C4-2B (cell line): ENCODE measurements at regions not wholly inside any gene's neighbourhood (a gene's known extent, or its start where the extent isn't known, plus 50 kb on each side); places are given as distances from the start of the nearest gene placed in this dataset.

Experiments used
- ZFX ChIP-seq: fragments of 450-650 bp; IDR thresholded peaks from 2 replicates; pipeline ENCODE4 v1.6.1; 2017
- TF ChIP-seq, protein P1 (sequence below): fragments of 450-650 bp; conservative IDR thresholded peaks from 2 replicates; pipeline ENCODE4 v1.5.1; 2017; ENCODE audit warnings: mild to moderate bottlenecking

DNA sequence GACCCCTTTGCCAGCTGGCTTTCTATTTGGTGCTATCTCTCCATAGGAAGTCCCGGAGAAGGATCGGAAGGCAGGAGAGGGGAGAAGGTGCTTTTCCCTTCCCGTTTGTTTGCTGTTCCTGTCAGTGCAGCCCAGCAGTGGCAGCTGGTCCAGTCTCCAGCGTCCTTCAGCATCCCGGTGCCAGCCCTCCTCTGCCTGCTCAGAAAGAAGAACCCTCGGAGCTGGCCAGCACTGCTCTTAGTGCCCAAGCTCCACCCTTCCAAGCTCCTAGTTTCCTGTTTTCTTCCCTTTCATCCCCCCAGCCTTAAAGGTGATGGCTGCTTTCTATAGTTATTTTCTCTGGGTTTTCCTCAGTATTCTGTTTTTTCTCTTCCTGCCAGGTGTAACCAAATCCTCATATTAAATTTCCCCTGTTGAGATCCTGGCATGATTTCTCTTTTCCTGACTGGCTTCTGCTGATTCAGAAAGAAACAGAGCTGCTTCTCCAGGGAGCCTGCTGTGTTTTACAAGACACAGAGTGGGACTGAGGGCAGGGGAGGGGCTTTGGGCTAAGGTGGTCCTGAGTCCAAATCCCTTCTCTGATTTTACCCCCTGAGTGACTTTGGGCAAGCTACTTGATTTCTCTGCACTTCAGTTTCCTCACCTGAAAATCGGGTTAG lies 186.8 kb downstream of the COPRS start:
- TF ChIP-seq, protein P1, sequence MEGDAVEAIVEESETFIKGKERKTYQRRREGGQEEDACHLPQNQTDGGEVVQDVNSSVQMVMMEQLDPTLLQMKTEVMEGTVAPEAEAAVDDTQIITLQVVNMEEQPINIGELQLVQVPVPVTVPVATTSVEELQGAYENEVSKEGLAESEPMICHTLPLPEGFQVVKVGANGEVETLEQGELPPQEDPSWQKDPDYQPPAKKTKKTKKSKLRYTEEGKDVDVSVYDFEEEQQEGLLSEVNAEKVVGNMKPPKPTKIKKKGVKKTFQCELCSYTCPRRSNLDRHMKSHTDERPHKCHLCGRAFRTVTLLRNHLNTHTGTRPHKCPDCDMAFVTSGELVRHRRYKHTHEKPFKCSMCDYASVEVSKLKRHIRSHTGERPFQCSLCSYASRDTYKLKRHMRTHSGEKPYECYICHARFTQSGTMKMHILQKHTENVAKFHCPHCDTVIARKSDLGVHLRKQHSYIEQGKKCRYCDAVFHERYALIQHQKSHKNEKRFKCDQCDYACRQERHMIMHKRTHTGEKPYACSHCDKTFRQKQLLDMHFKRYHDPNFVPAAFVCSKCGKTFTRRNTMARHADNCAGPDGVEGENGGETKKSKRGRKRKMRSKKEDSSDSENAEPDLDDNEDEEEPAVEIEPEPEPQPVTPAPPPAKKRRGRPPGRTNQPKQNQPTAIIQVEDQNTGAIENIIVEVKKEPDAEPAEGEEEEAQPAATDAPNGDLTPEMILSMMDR: no peak
- TF ChIP-seq ZFX: no peak
